GM12892 (cell line): ENCODE measurements at regions not wholly inside any gene's neighbourhood (a gene's known extent, or its start where the extent isn't known, plus 50 kb on each side); places are given as distances from the start of the nearest gene placed in this dataset.

Experiments
- POLR2A ChIP-seq: IDR thresholded peaks from 2 replicates; pipeline ENCODE4 v1.6.1; 2011; ENCODE audit warnings: low read depth, low read length, control low read depth
- POLR2AphosphoS5 ChIP-seq: IDR thresholded peaks from 2 replicates; pipeline ENCODE4 v1.6.1; 2011; ENCODE audit warnings: low read depth, low read length, control low read depth
- TAF1 ChIP-seq: IDR thresholded peaks from 2 replicates; pipeline ENCODE4 v1.6.1; 2011; ENCODE audit warnings: low read depth, mild to moderate bottlenecking, control low read depth, low read length, borderline replicate concordance

GRCh38 chr18:38321262-38321661, 755.7 kb upstream of the CELF4 start:
- TF ChIP-seq POLR2A: no peak
- TF ChIP-seq TAF1: no peak
- no peak for TF ChIP-seq POLR2AphosphoS5
